Suprapubic skin (tissue), 4 donors: ENCODE measurements at regions not wholly inside any gene's neighbourhood (a gene's known extent, or its start where the extent isn't known, plus 50 kb on each side); places are given as distances from the start of the nearest gene placed in this dataset.

ENCODE experiments used
- EP300 ChIP-seq: sonication (generic); formaldehyde crosslinking; IDR thresholded peaks from one replicate; pipeline ENCODE4 v1.6.1; 2017; ENCODE audit warnings: antibody characterized with exemption
- POLR2AphosphoS5 ChIP-seq, 3 donors: sonication (generic); formaldehyde crosslinking; IDR thresholded peaks; one replicate each; pipeline ENCODE4 v1.6.1; 2017; ENCODE audit warnings: antibody characterized with exemption in 3 of 3
- TF ChIP-seq, protein P1 (sequence below), 2 donors: fragments of 200-600 bp in 1 of 2; fragments of 450-650 bp in 1 of 2; sonication (generic) in 1 of 2; IDR thresholded peaks; one replicate each; pipeline ENCODE4 v1.5.1; 2016 to 2019; ENCODE audit warnings: antibody characterized with exemption in 2 of 2, mild to moderate bottlenecking in 1 of 2, moderate library complexity in 1 of 2

DNA sequence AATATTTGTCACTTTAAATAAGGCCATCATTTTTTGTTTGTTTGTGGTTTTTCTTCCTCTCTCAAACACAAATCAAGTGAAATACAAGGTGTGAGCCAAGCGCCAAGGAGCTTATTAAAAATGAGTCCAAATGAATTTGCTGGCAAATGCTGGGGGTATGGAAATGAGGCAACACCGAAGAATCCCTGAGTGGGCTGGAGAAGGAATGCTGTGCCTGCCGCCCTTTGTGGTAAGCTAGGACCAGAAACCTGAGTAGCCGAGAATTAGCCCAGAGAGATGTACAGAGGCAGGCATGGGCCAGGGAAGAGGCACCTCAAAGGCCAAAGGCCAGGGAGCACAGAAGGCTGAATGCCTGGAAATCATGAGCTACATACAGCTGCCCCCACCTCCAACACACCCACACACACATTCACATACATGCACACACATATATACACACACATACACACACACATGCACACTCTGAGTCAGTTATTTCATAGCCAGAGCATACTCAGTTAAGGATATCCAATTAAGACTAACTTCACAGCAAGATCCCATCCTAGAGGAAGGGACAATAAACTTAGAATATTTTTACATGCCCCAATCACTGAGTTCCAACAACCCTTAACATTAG lies 266.1 kb upstream of the DYNLRB2 start:
- TF ChIP-seq EP300, result no peak
- no peak for TF ChIP-seq POLR2AphosphoS5 (IDR thresholded peaks at IDR 0.05)
- TF ChIP-seq, protein P1, sequence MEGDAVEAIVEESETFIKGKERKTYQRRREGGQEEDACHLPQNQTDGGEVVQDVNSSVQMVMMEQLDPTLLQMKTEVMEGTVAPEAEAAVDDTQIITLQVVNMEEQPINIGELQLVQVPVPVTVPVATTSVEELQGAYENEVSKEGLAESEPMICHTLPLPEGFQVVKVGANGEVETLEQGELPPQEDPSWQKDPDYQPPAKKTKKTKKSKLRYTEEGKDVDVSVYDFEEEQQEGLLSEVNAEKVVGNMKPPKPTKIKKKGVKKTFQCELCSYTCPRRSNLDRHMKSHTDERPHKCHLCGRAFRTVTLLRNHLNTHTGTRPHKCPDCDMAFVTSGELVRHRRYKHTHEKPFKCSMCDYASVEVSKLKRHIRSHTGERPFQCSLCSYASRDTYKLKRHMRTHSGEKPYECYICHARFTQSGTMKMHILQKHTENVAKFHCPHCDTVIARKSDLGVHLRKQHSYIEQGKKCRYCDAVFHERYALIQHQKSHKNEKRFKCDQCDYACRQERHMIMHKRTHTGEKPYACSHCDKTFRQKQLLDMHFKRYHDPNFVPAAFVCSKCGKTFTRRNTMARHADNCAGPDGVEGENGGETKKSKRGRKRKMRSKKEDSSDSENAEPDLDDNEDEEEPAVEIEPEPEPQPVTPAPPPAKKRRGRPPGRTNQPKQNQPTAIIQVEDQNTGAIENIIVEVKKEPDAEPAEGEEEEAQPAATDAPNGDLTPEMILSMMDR (IDR thresholded peaks at IDR 0.05), result no peak
